Activated CD4-positive, alpha-beta T cell treated with anti-CD3 and anti-CD28 coated beads, Interleukin-2, amount 50 U/mL, for 4 hours (primary cell): ENCODE measurements at regions not wholly inside any gene's neighbourhood (a gene's known extent, or its start where the extent isn't known, plus 50 kb on each side); places are given as distances from the start of the nearest gene placed in this dataset.

Source experiments
- DNase-seq, 2 experiments: peaks; one replicate each; pipeline ENCODE4 v3.0.0-alpha.2; 2020

DNA sequence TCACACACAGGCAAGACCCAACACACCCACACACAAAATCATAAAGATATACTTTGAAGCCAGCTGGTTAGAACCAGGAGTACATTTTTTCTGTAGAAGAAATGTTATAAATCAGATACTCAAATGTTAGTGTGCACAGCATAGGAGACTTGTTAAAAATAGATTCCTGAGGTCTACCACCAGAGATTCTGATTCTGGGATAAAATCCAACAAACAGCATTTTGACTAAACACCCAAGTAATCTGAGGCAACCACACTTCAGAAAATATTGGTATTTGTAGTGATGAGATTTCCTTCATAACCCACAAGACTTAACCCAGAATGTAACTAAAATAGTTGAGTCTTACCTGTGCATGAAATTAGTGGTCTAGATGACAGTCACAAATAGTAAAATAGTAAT, 301.8 kb downstream of the HNRNPD start:
- DNase-seq = no peak

DNA sequence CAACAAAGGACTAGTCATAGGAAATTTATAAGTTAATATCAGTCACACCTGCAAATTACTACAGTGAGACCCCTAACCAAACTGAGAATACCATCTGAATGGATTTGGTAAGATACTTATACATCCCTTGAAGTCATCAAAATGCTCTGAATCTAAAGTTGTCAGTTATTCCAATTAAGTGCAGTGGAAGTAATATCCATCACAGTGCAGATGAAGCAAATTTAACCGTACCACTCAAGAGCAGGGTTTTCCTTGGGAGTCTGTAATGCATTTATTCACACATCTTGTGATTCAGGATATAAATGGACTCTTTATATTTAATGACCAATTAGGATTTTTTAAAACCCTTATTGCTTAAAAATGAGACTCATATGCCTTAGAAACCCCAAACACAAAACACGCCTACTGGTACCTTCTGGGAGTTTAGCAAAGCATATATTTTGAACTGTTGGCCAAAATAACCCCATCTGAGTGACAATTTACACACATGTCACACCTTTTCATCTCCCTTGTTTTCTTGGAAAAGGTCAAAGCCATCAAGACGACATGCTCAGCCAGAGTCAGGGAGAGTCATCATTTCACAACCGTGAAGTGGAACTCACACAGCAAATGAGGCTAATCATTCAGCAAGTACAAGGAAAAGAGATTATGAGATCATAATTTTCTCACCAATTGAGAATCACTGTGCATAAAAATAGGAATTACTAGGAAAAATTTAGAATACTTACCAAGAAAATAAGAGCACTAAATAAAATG, 303.7 kb downstream of the HNRNPD start:
- no peak for DNase-seq

DNA sequence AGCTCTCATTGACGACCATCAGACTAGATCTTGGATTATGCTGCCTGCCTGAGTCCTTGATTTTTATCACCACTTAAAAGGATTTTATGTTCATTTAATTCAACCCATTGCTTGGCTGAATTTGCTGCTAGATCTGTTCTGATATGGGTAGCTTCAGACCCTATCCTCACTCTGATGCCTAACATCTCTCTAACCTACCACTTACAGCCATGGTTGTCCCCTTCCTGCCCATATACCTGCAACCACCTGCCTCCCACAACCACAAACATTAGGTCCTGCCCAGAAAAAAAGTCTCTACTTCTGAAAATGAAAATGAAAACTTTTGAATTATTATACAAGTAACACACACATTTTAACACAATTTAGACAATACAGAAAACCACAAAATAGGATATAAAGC, 310.8 kb downstream of the HNRNPD start:
- no peak for DNase-seq

DNA sequence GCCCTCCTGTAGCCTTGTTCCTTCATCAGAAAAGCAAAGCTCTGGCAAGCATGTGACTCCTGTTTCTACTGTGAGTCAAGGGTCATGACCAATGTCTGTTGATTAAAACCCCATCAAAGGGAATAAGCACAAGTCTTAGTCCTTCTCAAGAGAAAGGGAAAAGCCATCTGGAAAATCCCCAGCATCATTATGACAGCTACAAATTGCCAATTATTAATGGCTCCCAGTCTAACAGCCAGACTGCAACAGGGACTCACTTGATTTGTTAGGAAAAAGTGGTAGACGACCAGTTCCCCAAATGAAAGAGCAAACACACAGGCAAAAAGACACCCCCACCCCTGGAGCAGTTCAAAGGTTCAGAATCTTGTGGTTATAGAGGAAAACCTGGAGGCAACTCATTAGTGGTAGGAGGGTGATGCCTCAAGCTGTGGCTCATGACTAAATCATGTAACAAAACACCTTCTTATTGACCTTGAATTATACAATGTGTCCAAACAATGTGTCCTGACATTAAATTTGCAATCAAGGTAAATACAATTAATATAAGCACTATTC, 315.7 kb downstream of the HNRNPD start:
- DNase-seq = no peak

DNA sequence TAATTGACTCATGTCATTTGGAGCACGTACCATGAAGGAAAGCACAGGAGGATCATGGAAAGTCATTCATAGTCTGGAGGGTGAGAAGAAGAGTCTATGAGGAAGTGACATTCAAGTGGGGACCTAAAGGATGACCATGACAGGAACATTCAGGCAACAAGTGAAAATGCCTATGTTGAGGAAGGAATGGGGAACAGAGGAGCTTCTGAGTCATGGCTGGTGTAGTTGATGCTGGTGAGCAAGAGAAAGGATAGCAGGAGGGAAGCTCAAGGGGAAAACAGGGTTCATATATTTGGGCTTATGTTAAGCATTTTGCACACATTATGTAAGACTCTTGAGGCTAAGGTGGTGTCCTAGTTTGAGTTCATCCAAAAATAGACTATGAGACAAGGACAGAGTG, 318.6 kb downstream of the HNRNPD start:
- DNase-seq = no peak

DNA sequence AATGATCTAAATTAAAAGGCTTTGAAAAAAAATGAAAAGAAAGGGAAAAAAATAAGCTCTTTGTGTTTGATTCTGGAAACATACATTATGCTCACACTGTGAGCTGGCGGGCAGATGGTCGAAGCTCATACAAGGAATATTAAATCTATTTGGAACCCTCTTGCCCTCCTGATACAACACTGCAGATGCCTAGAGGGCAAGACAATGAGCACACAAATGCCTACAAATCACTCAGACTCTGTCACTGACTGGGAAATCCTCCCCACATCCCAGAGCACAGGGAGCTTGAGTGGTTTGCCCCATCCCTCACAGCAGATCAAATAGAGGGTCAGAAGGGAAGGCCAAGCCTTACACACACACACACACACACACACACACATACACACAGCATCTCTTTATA, 320.4 kb downstream of the HNRNPD start:
- no peak for DNase-seq

DNA sequence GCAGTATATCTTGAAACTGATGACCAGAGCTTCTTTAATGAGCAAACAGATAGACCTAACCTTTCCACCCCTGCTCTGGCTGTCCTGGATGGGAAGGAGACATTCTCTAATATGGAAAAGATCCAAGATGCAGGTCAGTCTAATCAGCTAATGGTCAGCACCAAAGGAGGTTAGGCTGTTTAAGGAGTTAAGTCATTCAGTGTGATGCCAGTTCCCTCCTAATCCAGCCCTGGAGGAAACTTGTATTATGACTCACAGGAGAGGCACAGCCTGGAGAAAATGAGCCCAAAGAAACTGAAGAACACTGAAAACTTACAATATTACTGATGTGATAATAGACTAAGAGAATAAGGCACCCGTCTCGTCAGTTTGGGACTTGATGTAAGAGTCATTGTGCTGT, 323.0 kb downstream of the HNRNPD start:
- no peak for DNase-seq

DNA sequence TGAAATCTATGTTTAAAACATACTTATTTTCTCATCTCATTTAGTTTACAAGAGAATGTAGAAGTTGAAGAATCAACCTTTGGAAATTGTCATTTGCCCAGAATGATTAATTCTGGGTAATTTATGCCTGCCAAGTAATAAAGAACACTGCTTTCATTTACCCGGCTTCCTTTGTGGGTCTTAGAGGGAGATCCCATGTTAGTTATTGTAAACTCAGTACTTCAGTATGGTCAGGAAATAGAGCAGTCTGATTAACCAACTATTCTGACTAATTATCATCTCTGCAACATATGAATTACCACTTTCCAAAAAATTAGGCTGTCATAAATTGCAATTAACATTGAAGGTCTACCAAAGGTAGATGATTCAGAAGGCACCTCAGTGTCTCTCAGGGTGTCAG, 324.5 kb downstream of the HNRNPD start:
- DNase-seq = no peak

DNA sequence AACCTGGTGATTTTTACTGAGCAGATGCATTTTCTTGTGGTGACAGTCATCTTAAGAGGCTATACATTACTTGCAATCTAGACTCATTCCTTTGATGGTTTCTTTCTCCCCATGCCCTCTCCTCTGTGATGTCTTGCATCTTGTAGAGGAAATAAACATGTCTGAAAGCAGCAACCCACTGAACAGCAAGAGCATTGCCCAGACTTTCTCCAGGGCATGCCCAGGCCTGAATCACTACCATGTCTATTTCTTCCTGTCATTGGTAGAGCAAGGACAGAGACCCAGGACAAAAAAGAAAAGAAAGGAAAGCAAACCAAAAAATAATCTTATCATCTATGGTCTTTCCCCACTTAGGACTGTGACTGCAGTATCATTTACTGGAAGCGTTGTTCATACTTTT, 326.1 kb downstream of the HNRNPD start:
- no peak for DNase-seq

DNA sequence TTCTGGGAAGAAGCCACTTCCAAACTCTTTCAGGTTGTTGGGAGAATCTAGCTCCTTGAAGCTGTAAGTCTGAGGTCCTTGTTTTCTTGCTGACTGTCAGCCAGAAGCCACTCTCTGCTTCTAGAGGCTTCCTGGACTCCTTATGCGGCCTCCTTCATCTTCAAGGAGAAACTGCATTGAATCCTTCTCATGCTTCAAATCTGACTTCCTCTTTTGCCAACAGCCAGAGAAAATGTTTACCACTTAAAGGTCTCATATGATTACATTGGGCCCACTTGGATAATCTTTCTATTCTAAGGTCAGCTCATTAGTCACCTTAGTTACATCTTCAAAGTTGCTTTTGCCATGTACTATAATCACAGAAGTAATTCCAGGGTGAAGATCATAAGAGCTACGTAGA, 327.0 kb downstream of the HNRNPD start:
- no peak for DNase-seq

DNA sequence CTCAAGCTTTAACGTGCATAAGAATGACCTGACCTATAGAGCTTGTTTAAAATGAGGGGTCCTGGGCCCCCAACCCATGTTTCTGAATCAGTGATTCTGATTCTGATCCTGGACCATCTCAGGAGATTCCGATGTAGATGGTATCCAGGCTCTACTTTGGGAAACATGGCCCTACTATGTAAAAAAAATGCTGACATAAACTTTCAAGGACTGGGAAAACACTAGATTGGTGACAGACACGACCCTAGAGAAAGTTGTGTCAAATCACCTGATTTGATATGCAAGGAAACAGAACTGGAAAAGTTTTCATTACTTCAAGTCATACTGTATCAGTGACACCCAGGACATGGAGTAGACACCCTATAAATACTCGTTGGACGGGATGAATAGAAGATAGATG, 328.5 kb downstream of the HNRNPD start:
- no peak for DNase-seq

DNA sequence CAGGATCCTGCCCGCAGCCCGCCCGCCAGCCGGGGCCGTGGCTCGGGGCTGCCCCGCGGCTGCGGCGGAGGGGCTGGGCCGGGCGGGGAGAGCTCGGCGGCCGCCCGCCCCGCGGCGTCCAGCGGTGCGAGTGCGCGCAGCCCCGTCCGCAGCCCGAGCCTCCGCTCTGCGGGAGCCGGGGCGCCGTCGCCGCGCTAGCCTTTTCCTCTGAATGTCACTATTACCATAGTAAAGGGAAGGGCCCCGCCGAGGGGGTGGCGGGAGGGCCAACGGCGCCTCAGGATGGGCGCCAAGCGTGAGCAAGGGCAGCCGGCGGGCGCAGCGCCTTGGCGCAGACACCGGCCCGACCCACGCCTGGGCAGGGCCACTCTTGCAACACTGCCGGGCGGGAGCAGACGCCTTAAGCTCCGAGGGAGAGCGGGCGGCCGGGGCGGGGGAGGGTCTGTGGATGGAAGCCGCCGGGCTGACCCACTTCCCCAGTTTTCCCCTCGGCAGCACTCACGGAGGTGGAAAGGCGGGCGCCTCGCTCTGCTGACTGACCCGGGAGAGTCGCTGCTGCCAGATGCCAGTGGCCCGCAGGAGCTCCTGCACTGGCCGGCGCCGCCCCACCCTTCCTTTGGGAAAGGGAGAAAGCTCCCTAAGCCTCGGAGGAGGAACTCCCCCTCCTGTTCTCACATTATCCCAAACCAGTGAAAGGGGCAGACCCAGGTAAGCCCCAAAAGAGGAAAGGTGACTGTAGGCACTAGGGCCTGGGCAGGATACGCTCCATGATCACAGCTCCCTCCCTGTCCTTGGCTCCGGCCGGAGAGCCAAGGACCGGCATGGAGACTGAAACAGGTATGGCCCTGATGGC, 329.4 kb downstream of the HNRNPD start:
- no peak for DNase-seq

DNA sequence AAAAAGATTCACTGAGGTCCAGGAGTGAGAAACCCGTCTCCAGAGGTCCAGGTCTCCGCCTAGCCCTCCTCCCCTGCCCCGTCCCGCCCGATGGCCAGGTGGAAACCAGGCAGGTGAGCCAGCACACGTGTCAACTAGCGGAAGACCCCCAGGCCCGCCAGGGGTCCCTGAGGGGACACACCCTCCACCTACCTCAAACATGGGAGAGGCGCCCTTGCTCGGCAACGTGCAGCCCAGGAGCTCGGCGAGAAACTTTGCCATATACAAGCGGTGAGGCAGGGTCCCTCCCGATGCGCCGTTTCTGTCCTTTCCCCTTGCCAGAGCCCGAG, 330.0 kb downstream of the HNRNPD start:
- no peak for DNase-seq

DNA sequence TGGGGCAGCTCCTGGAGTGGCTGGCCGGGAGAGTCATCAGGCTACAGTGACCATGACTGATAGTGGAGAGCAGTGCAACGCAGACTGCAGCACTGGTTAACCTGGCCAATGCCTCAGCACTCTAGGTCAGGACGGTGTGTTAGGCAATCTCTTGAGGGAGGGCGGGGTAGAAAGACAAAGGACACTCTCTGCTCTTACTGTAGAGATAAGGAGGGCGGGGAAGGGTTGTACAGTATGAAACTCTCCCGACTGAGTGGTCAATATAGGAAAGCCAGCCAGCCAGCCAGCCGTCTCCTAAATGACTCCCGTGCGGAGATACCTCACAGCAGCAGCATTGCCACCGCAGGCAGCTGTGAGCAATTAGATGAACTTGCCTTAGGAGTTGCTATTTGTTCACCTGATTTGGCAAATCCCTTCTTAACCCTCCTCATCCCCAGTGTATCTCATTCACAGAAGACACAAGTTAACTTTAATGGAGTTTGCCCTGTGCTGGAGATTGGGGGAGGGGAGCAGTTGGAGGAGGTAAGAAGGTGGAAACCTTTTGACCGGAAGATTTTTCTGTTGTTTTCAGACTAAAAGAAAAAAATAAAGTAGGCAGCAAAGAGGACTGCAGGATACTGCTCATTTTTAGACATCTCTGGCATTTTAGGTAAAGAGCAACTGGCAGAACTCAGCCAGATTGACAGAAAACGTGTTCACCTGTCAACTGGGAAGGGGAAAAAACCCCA, 330.5 kb downstream of the HNRNPD start:
- no peak for DNase-seq

DNA sequence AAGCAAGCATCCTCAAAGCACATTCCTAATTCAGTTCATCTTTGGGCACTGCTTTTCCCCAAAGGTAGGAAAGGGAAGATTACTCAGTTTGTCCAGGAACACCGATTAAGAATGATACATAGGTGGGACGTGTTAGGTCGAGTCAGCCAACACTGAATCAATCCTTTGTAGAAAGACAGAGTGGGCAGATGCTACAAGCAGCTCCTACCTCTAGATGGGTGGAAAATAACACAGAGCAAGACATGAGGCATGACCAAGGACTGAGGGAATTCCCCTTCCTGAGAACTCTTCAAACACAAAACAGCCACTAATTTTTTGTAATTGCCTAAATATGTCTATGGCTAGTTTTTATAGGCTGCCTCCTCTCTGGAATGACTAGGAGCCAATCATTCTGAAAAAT, 331.7 kb downstream of the HNRNPD start:
- no peak for DNase-seq

DNA sequence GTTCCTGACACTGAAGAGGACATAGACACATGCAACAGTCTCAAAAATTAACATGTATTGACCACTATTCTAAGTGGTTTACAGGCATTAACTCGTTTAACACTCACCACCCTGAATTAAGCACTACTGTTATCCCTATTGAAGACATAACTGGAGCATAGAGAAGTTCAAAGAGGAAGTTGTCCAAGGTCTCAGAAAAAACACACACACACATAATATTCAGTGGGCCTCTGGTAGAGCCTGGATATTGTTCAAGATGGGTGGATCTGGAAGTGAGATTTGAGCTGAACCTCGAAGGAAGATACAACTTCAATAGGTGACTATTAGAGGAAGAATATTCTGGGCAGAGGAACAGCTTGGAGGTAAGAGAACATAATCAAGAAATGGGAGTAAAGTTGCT, 334.9 kb downstream of the HNRNPD start:
- DNase-seq = no peak

DNA sequence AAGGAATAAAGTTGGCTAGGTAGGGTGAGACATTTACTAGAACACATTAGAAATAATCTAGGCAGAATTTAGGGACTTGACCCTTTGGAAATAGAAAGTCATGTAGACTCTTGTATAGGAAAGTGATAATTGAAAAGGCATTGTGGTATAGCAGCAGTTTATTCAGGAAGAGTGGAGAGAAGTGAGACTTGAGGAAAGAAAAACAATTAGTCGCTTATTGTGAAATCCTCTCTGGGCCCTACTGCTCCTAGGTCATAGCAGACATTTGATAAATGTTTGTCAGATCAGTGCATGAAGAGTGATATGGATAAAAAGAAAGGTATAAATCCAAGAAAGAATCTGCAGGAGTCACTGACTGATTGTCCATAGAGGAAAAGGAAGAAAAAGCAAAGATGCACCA, 337.6 kb downstream of the HNRNPD start:
- DNase-seq = no peak

DNA sequence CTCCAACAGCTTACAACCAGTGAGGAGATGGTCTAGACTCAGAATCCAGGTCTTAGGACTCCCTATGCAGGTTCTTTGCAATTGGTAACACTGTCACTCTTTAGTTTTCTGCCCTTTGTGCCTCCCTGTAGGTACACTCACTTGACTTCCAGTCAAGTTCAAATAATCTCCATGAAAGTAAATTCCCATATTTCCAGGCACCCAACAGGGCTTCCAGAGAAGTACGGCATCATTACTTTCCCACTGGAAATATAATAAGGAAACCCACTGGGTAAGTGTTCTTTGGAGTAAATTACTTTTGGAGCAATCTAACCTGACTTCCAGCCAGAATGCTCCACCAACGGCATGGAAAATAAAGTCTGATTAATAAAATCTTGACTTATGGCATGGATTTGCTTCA, 338.9 kb downstream of the HNRNPD start:
- DNase-seq = no peak

DNA sequence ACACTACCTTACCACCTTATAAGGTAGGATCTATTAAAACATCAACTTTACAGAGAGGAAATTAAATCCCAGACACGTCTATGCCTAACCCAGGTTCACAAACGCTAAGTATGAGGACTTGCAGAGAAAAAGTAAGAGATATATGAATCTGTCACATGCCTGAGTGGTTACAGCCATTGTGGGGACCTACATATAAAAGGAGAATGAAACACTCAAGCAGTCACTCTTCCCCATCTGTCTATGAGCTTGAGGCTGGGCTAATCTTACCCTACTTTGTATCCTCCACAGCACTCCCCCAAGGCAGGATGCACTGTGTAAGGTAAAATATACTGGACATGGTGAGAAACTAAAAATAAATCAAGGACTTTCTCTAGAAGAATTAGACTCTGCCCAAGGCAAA, 339.9 kb downstream of the HNRNPD start:
- no peak for DNase-seq

DNA sequence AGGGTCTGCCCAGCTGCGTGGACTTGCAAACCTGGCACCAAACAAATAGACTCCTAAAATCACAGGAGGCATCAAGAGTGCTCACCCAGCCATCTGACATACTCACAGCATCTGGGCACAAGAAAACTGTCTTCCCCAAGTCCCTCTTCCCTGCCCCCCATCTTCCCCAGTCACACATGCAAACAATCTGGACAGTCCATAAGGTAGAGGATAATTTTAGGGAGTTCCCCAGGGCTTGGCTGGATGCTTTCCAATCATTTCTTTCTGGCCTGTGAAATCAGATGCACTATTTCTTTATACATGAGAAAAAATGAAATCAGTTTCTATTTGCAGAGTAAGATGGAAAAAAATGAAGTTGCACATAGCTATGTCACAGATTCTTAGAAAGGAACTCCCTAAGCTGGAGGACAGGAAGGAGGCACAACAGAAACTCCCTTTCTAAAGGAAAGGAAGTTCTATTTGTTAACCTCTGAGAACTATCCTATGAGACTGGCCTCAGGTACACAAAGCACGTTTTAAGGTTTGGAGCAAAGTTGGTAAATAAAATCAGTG, 342.3 kb downstream of the HNRNPD start:
- no peak for DNase-seq

DNA sequence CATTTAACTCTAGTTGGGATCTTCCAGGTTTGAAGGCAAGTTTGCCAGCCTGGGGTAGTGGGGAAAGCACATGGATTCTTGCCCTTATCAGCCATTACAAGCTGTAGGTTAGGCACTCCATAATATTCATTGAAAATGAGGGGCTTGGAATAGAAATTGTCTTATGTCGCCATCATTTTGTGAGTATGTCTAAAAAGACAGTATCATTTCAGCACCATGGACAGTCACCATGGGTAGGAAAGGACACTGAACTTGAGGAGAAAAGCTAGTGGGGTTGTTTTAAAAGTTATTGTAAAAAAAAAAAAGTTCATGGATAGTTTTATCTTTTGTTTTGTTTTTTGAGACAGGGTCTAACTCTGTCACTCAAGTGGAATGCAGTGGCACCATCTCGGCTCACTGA, 356.1 kb downstream of the HNRNPD start:
- no peak for DNase-seq

DNA sequence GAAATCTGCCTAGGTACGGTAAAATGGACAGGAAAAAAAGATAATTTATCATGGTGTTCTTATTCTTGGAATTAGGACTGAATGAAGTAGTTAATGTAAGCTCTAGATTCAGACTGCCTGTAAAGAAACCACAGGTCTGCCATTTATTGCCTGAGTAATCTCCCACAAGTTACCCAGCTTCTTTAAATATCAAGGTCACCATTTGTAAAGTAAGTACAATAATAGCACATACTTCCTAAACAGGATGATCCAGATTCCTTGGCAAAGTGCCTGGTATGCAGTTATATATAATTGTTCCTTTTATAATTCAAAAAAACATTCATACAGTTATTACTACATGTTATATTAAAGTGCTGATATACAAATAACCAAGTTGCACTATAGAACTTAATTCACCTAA, 368.6 kb downstream of the HNRNPD start:
- DNase-seq = no peak

DNA sequence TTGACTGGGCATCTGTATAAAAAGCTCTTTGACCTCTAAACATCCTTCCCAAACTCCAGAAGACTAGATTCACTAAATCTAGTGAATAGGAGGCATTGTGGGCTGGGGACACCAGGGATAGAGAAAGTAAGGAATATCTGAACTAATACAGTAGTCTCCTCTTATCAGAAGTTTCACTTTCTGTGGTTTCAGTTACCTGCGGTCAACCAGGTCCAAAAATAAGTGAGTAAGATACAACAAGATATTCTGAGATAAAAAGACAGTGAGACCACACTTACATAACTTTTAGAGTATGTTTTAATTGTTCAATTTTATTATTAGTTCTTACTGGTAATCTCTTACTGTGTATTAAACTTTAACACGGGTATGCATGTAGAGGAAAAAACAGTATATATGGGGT, 376.5 kb downstream of the HNRNPD start:
- DNase-seq = no peak
